ENCODE measurements at regions not wholly inside any gene's neighbourhood (a gene's known extent, or its start where the extent isn't known, plus 50 kb on each side); places are given as distances from the start of the nearest gene placed in this dataset.

- TF ChIP-seq EZH2 (IDR thresholded peaks at IDR 0.05): no peak
- TF ChIP-seq CTCF (IDR thresholded peaks at IDR 0.05): no peak
- TF ChIP-seq EZH2phosphoT487 (IDR thresholded peaks at IDR 0.05): no peak
- Mint-ChIP-seq H3K4me3 (no peak overlapping the region), H3K36me3 (no peaks in the 10 kb centered on the region), H3K9me3 (no peaks in the 10 kb centered on the region), H3K27me3 (ENCODE audit: insufficient read depth, low read depth) (no peaks in the 10 kb centered on the region), H3K4me1 (no peaks in the 10 kb centered on the region), H3K27ac (no peak overlapping the region)
- Histone ChIP-seq H3K36me3 (no peaks in the 10 kb centered on the region), H3K9ac (no peak overlapping the region), H3K27me3 (no peaks in the 10 kb centered on the region), H4K20me1 (ENCODE audit: low read depth) (no peaks in the 10 kb centered on the region), H3K9me3 (ENCODE audit: low read depth) (no peaks in the 10 kb centered on the region), H3K4me3 (no peak overlapping the region), H2AFZ (replicated peaks) (no peak overlapping the region), H3K27ac (no peak overlapping the region), H3F3A (ENCODE audit: low read depth) (no peaks in the 10 kb centered on the region), H3K4me1 (no peaks in the 10 kb centered on the region), H3K4me2 (no peak overlapping the region), H3K79me2 (ENCODE audit: low read depth) (no peaks in the 10 kb centered on the region)
- no peak for DNase-seq (ENCODE audit: low spot score)
Measured at GRCh38 chr16:8087146-8087545, 503.2 kb downstream of the TMEM114 start.

GRCh38 chr16:8084882-8085281 is 505.4 kb downstream of the TMEM114 start:
- TF ChIP-seq EZH2 (IDR thresholded peaks at IDR 0.05): no peak
- TF ChIP-seq CTCF (IDR thresholded peaks at IDR 0.05): no peak
- no peak for TF ChIP-seq EZH2phosphoT487 (IDR thresholded peaks at IDR 0.05)
- no peaks in the 10 kb centered on the region for H3K27me3 ChIP-seq
- no peaks in the 10 kb centered on the region for H4K20me1 ChIP-seq (ENCODE audit: low read depth)
- no peak overlapping the region for H3K9ac ChIP-seq
- H3F3A ChIP-seq (ENCODE audit: low read depth): no peaks in the 10 kb centered on the region
- no peaks in the 10 kb centered on the region for H3K4me1 ChIP-seq
- Mint-ChIP-seq H3K4me3 (no peak overlapping the region), H3K9me3 (no peaks in the 10 kb centered on the region), H3K4me1 (no peaks in the 10 kb centered on the region), H3K27ac (no peak overlapping the region), H3K36me3 (no peaks in the 10 kb centered on the region), H3K27me3 (ENCODE audit: insufficient read depth, low read depth) (no peaks in the 10 kb centered on the region)
- no peaks in the 10 kb centered on the region for H3K36me3 ChIP-seq
- H3K4me3 ChIP-seq: no peak overlapping the region
- no peak overlapping the region for H3K4me2 ChIP-seq
- H3K9me3 ChIP-seq (ENCODE audit: low read depth): no peaks in the 10 kb centered on the region
- no peaks in the 10 kb centered on the region for H3K79me2 ChIP-seq (ENCODE audit: low read depth)
- no peak overlapping the region for H3K27ac ChIP-seq
- DNase-seq (ENCODE audit: low spot score): no peak
- H2AFZ ChIP-seq (replicated peaks): no peak overlapping the region

GRCh38 chr16:8084302-8084701 is 506.0 kb downstream of the TMEM114 start:
- Histone ChIP-seq H4K20me1 (ENCODE audit: low read depth) (no peaks in the 10 kb centered on the region), H3K9me3 (ENCODE audit: low read depth) (no peaks in the 10 kb centered on the region), H3K4me2 (no peak overlapping the region), H3K27ac (no peak overlapping the region), H3K27me3 (no peaks in the 10 kb centered on the region), H3K4me1 (no peaks in the 10 kb centered on the region), H3F3A (ENCODE audit: low read depth) (no peaks in the 10 kb centered on the region), H3K4me3 (no peak overlapping the region), H3K79me2 (ENCODE audit: low read depth) (no peaks in the 10 kb centered on the region), H3K9ac (no peak overlapping the region), H3K36me3 (no peaks in the 10 kb centered on the region), H2AFZ (replicated peaks) (no peak overlapping the region)
- H3K27me3 Mint-ChIP-seq (ENCODE audit: insufficient read depth, low read depth): no peaks in the 10 kb centered on the region
- H3K9me3 Mint-ChIP-seq: no peaks in the 10 kb centered on the region
- no peak for TF ChIP-seq EZH2phosphoT487 (IDR thresholded peaks at IDR 0.05)
- no peak for TF ChIP-seq CTCF (IDR thresholded peaks at IDR 0.05)
- no peak for TF ChIP-seq EZH2 (IDR thresholded peaks at IDR 0.05)
- no peak overlapping the region for H3K27ac Mint-ChIP-seq
- no peaks in the 10 kb centered on the region for H3K4me1 Mint-ChIP-seq
- no peak for DNase-seq (ENCODE audit: low spot score)
- no peak overlapping the region for H3K4me3 Mint-ChIP-seq
- H3K36me3 Mint-ChIP-seq: no peaks in the 10 kb centered on the region

GRCh38 chr16:8083560-8083959 is 506.8 kb downstream of the TMEM114 start:
- no peak overlapping the region for H3K4me3 ChIP-seq
- Mint-ChIP-seq H3K36me3 (no peaks in the 10 kb centered on the region), H3K4me1 (no peaks in the 10 kb centered on the region), H3K27me3 (ENCODE audit: insufficient read depth, low read depth) (no peaks in the 10 kb centered on the region), H3K9me3 (no peaks in the 10 kb centered on the region), H3K27ac (no peak overlapping the region), H3K4me3 (no peak overlapping the region)
- H3K27me3 ChIP-seq: no peaks in the 10 kb centered on the region
- DNase-seq (ENCODE audit: low spot score): no peak
- H3K4me1 ChIP-seq: no peaks in the 10 kb centered on the region
- TF ChIP-seq CTCF (IDR thresholded peaks at IDR 0.05) (no peak), EZH2 (IDR thresholded peaks at IDR 0.05) (no peak), EZH2phosphoT487 (IDR thresholded peaks at IDR 0.05) (no peak)
- no peaks in the 10 kb centered on the region for H3K79me2 ChIP-seq (ENCODE audit: low read depth)
- H3K27ac ChIP-seq: no peak overlapping the region
- no peak overlapping the region for H3K4me2 ChIP-seq
- no peak overlapping the region for H3K9ac ChIP-seq
- H3K9me3 ChIP-seq (ENCODE audit: low read depth): no peaks in the 10 kb centered on the region
- no peaks in the 10 kb centered on the region for H3F3A ChIP-seq (ENCODE audit: low read depth)
- no peaks in the 10 kb centered on the region for H3K36me3 ChIP-seq
- no peak overlapping the region for H2AFZ ChIP-seq (replicated peaks)
- no peaks in the 10 kb centered on the region for H4K20me1 ChIP-seq (ENCODE audit: low read depth)

Data from neural progenitor cell (in vitro differentiated cells).